CD14-positive monocyte (primary cell): ENCODE measurements at regions not wholly inside any gene's neighbourhood (a gene's known extent, or its start where the extent isn't known, plus 50 kb on each side); places are given as distances from the start of the nearest gene placed in this dataset.

Source experiments
- DNase-seq, 3 donors: peaks; one replicate each; pipeline ENCODE4 v3.0.0-alpha.2; 2011 to 2022
- H2AFZ ChIP-seq: 2 replicates; pipeline ENCODE4 v1.6.0; 2012; ENCODE audit warnings: mild to moderate bottlenecking, low read depth, low read length, inconsistent platforms; ENCODE audit not compliant: insufficient read depth, poor library complexity, severe bottlenecking
- H3K27ac ChIP-seq, 2 donors: 1 replicate in 1 of 2; 2 replicates in 1 of 2; pipeline ENCODE4 v1.5.1; 2012 to 2013; ENCODE audit warnings: low read length in 2 of 2, control low read depth in 1 of 2, inconsistent platforms in 1 of 2, low read depth in 1 of 2, mild to moderate bottlenecking in 1 of 2
- H3K27me3 ChIP-seq, 2 donors: one replicate each; pipeline versions ENCODE4 v1.6.0 to v1.6.1; 2011 to 2013; ENCODE audit warnings: low read length in 2 of 2; ENCODE audit not compliant: control insufficient read depth in 2 of 2, insufficient read depth in 2 of 2
- H3K36me3 ChIP-seq, 2 donors: replicated peaks in 1 of 2; 1 replicate in 1 of 2; 2 replicates in 1 of 2; pipeline versions ENCODE4 v1.5.1 to v1.6.1; 2012 to 2013; ENCODE audit warnings: low read length in 2 of 2, control low read depth in 1 of 2, inconsistent platforms in 1 of 2, mild to moderate bottlenecking in 1 of 2; ENCODE audit not compliant: insufficient read depth in 2 of 2, control insufficient read depth in 1 of 2
- H3K4me1 ChIP-seq, 2 donors: 1 replicate in 1 of 2; 2 replicates in 1 of 2; pipeline versions ENCODE4 v1.5.1 to v1.6.1; 2012 to 2013; ENCODE audit warnings: low read length in 2 of 2, control low read depth in 1 of 2, inconsistent platforms in 1 of 2, mild to moderate bottlenecking in 1 of 2, moderate library complexity in 1 of 2; ENCODE audit not compliant: insufficient read depth in 2 of 2, control insufficient read depth in 1 of 2
- H3K4me2 ChIP-seq: replicated peaks from 2 replicates; pipeline ENCODE3; 2012; ENCODE audit warnings: low read length, moderate library complexity, mild to moderate bottlenecking; ENCODE audit not compliant: poor library complexity, severe bottlenecking; ENCODE audit errors: extremely low read depth
- H3K4me3 ChIP-seq, 3 experiments: fragments of 200-600 bp in 1 of 3; sonication (generic) in 1 of 3; replicated peaks in 1 of 3; 1 replicate in 2 of 3; 2 replicates in 1 of 3; pipeline ENCODE4 v1.5.1; 2011 to 2013; ENCODE audit warnings: low read length in 3 of 3, mild to moderate bottlenecking in 3 of 3, control low read depth in 2 of 3, low read depth in 2 of 3, inconsistent platforms in 1 of 3, moderate library complexity in 1 of 3
- H3K79me2 ChIP-seq: 2 replicates; pipeline ENCODE4 v1.6.0; 2012; ENCODE audit warnings: mild to moderate bottlenecking, control low read depth, inconsistent platforms, low read length, moderate library complexity; ENCODE audit not compliant: insufficient read depth
- H3K9ac ChIP-seq: 2 replicates; pipeline ENCODE4 v1.6.0; 2017; ENCODE audit warnings: low read length, mild to moderate bottlenecking; ENCODE audit not compliant: insufficient read depth, poor library complexity, severe bottlenecking
- H3K9me3 ChIP-seq, 2 donors: replicated peaks in 1 of 2; 1 replicate in 1 of 2; 2 replicates in 1 of 2; pipeline versions ENCODE4 v1.5.1 to v1.6.1; 2012 to 2013; ENCODE audit warnings: low read length in 2 of 2, control low read depth in 1 of 2; ENCODE audit not compliant: control insufficient read depth in 1 of 2, insufficient read depth in 1 of 2
- H4K20me1 ChIP-seq: 2 replicates; pipeline ENCODE4 v1.6.0; 2012; ENCODE audit warnings: mild to moderate bottlenecking, low read length, control low read depth, moderate library complexity; ENCODE audit not compliant: insufficient read depth
- H3K27ac Mint-ChIP-seq, 7 donors: one replicate each; pipeline ENCODE4 v1.8.0; 2020; ENCODE audit warnings: mild to moderate bottlenecking in 7 of 7, mixed read lengths in 7 of 7, moderate library complexity in 6 of 7, inconsistent platforms in 2 of 7
- H3K27me3 Mint-ChIP-seq, 3 donors: one replicate each; pipeline ENCODE4 v1.8.0; 2021 to 2022; ENCODE audit warnings: low read depth in 3 of 3, mild to moderate bottlenecking in 3 of 3, mixed read lengths in 3 of 3, moderate library complexity in 3 of 3, inconsistent platforms in 1 of 3
- H3K36me3 Mint-ChIP-seq, 2 donors: one replicate each; pipeline ENCODE4 v1.8.0; 2020; ENCODE audit warnings: mixed read lengths in 2 of 2, inconsistent platforms in 1 of 2, mild to moderate bottlenecking in 1 of 2
- H3K4me1 Mint-ChIP-seq: one replicate; pipeline ENCODE4 v1.8.0; 2020; ENCODE audit warnings: mild to moderate bottlenecking, mixed read lengths
- H3K4me3 Mint-ChIP-seq, 2 donors: one replicate each; pipeline ENCODE4 v1.8.0; 2020; ENCODE audit warnings: mild to moderate bottlenecking in 2 of 2, mixed read lengths in 2 of 2, moderate library complexity in 1 of 2
- H3K9me3 Mint-ChIP-seq, 7 donors: one replicate each; pipeline ENCODE4 v1.8.0; 2020 to 2022; ENCODE audit warnings: mixed read lengths in 7 of 7, mild to moderate bottlenecking in 6 of 7, moderate library complexity in 6 of 7, inconsistent platforms in 2 of 7
- CTCF ChIP-seq: fragments of 200-600 bp; IDR thresholded peaks from one replicate; pipeline ENCODE4 v1.8.0; 2022; ENCODE audit warnings: antibody characterized with exemption, mild to moderate bottlenecking
- WGBS: methylation state at CpG from one replicate; pipeline ENCODE4 v1.1.5; 2013; ENCODE audit warnings: missing lambda C conversion rate; ENCODE audit not compliant: insufficient coverage; 5-methylcytosine and 5-hydroxymethylcytosine counted together
- intact Hi-C, 2 donors: fragments of 100-400 bp; cut with micrococcal nuclease; formaldehyde crosslinking; loops; one replicate each; pipeline versions ENCODE4 v1.15.0 to v1.15.1; 2023

- intact Hi-C loops: no loop called here
- Histone ChIP-seq H3K9ac (no peak overlapping the region), H3K27ac (no peak overlapping the region), H4K20me1 (no peaks in the 10 kb centered on the region), H3K4me2 (no peak overlapping the region), H3K36me3 (no peaks in the 10 kb centered on the region), H2AFZ (no peak overlapping the region), H3K4me3 (no peak overlapping the region), H3K9me3 (peaks cover 0 to 3% of the 10 kb centered on the region in 2 donors), H3K27me3 (no peaks in the 10 kb centered on the region), H3K4me1 (no peaks in the 10 kb centered on the region), H3K79me2 (no peaks in the 10 kb centered on the region)
- H3K4me1 Mint-ChIP-seq: peaks cover 7% of the 10 kb centered on the region
- 97% methylated on average over 3 of the region's 5 CpGs for WGBS
- peaks cover 0 to 2% (median 0%) of the 10 kb centered on the region in 7 donors for H3K9me3 Mint-ChIP-seq
- DNase-seq: no peak
- no peaks in the 10 kb centered on the region for H3K36me3 Mint-ChIP-seq
- peak overlapping the region in 1 of 2 donors; percentile 9 for H3K4me3 Mint-ChIP-seq
- H3K27me3 Mint-ChIP-seq: peaks cover 1 to 5% (median 2%) of the 10 kb centered on the region in 3 donors
- H3K27ac Mint-ChIP-seq: no peak overlapping the region
- TF ChIP-seq CTCF: no peak
These were observed 145.6 kb upstream of the SOX4 start for GRCh38 chr6:21447987-21448386.

GRCh38 chr6:21448485-21449109 is 145.0 kb upstream of the SOX4 start:
- Histone ChIP-seq H3K9ac (no peak overlapping the region), H2AFZ (no peak overlapping the region), H3K27me3 (no peaks in the 10 kb centered on the region), H3K4me3 (no peak overlapping the region), H3K9me3 (peaks cover 0 to 3% of the 10 kb centered on the region in 2 donors), H3K27ac (no peak overlapping the region), H3K36me3 (no peaks in the 10 kb centered on the region), H3K79me2 (no peaks in the 10 kb centered on the region), H3K4me2 (no peak overlapping the region), H3K4me1 (no peaks in the 10 kb centered on the region), H4K20me1 (no peaks in the 10 kb centered on the region)
- peaks cover 7% of the 10 kb centered on the region for H3K4me1 Mint-ChIP-seq
- no peaks in the 10 kb centered on the region for H3K36me3 Mint-ChIP-seq
- no peak for DNase-seq
- peaks cover 0 to 2% (median 0%) of the 10 kb centered on the region in 7 donors for H3K9me3 Mint-ChIP-seq
- WGBS: no CpG with 5 or more reads among the region's 1 CpG
- no peak overlapping the region for H3K27ac Mint-ChIP-seq
- peaks cover 2 to 5% (median 3%) of the 10 kb centered on the region in 3 donors for H3K27me3 Mint-ChIP-seq
- no peak overlapping the region for H3K4me3 Mint-ChIP-seq
- no peak for TF ChIP-seq CTCF
- intact Hi-C loops: no loop called here
